ENCODE measurements at regions not wholly inside any gene's neighbourhood (a gene's known extent, or its start where the extent isn't known, plus 50 kb on each side); places are given as distances from the start of the nearest gene placed in this dataset.

GRCh38 chrX:25536307-25536970 is 520.7 kb upstream of the ARX start:
- WGBS: 93% methylated on average over 2 of the region's 2 CpGs
- DNase-seq (ENCODE audit: low read depth in 6 of 9, low spot score in 9 of 9): no peak
- no peaks in the 10 kb centered on the region for H3K4me1 ChIP-seq (ENCODE audit: control insufficient read depth in 2 of 2, insufficient read depth in 2 of 2, low read length in 2 of 2)
- H3K27me3 ChIP-seq (ENCODE audit: control insufficient read depth in 2 of 2, insufficient read depth in 1 of 2, low read length in 1 of 2): no peaks in the 10 kb centered on the region
- no peaks in the 10 kb centered on the region for H3K9me3 ChIP-seq (ENCODE audit: control insufficient read depth in 2 of 2, insufficient read depth in 1 of 2, low read length in 1 of 2)
- H3K4me3 ChIP-seq (ENCODE audit: low read length in 2 of 2): no peak overlapping the region
- no peaks in the 10 kb centered on the region for H3K36me3 ChIP-seq (ENCODE audit: control insufficient read depth in 2 of 2, insufficient read depth in 2 of 2, low read length in 1 of 2)
- no peak overlapping the region for H3K27ac ChIP-seq (ENCODE audit: low read depth in 1 of 2, low read length in 1 of 2)

- H3K27me3 ChIP-seq (ENCODE audit: control insufficient read depth in 2 of 2, insufficient read depth in 1 of 2, low read length in 1 of 2): no peaks in the 10 kb centered on the region
- no peaks in the 10 kb centered on the region for H3K4me1 ChIP-seq (ENCODE audit: control insufficient read depth in 2 of 2, insufficient read depth in 2 of 2, low read length in 2 of 2)
- WGBS: 90% methylated on average over 7 of the region's 7 CpGs
- no peak overlapping the region for H3K27ac ChIP-seq (ENCODE audit: low read depth in 1 of 2, low read length in 1 of 2)
- H3K9me3 ChIP-seq (ENCODE audit: control insufficient read depth in 2 of 2, insufficient read depth in 1 of 2, low read length in 1 of 2): no peaks in the 10 kb centered on the region
- no peak for DNase-seq (ENCODE audit: low read depth in 6 of 9, low spot score in 9 of 9)
- no peak overlapping the region for H3K4me3 ChIP-seq (ENCODE audit: low read length in 2 of 2)
- H3K36me3 ChIP-seq (ENCODE audit: control insufficient read depth in 2 of 2, insufficient read depth in 2 of 2, low read length in 1 of 2): no peaks in the 10 kb centered on the region
Observed at GRCh38 chrX:25537699-25538098, 521.9 kb upstream of the ARX start.

GRCh38 chrX:25544641-25545040 is 528.9 kb upstream of the ARX start:
- no peaks in the 10 kb centered on the region for H3K9me3 ChIP-seq (ENCODE audit: control insufficient read depth in 2 of 2, insufficient read depth in 1 of 2, low read length in 1 of 2)
- H3K36me3 ChIP-seq (ENCODE audit: control insufficient read depth in 2 of 2, insufficient read depth in 2 of 2, low read length in 1 of 2): no peaks in the 10 kb centered on the region
- H3K4me3 ChIP-seq (ENCODE audit: low read length in 2 of 2): no peak overlapping the region
- H3K27ac ChIP-seq (ENCODE audit: low read depth in 1 of 2, low read length in 1 of 2): no peak overlapping the region
- H3K27me3 ChIP-seq (ENCODE audit: control insufficient read depth in 2 of 2, insufficient read depth in 1 of 2, low read length in 1 of 2): no peaks in the 10 kb centered on the region
- 84% methylated on average over 3 of the region's 3 CpGs for WGBS
- no peaks in the 10 kb centered on the region for H3K4me1 ChIP-seq (ENCODE audit: control insufficient read depth in 2 of 2, insufficient read depth in 2 of 2, low read length in 2 of 2)
- no peak for DNase-seq (ENCODE audit: low read depth in 6 of 9, low spot score in 9 of 9)

- H3K27ac ChIP-seq (ENCODE audit: low read depth in 1 of 2, low read length in 1 of 2): no peak overlapping the region
- no peaks in the 10 kb centered on the region for H3K9me3 ChIP-seq (ENCODE audit: control insufficient read depth in 2 of 2, insufficient read depth in 1 of 2, low read length in 1 of 2)
- H3K4me3 ChIP-seq (ENCODE audit: low read length in 2 of 2): no peak overlapping the region
- no peaks in the 10 kb centered on the region for H3K36me3 ChIP-seq (ENCODE audit: control insufficient read depth in 2 of 2, insufficient read depth in 2 of 2, low read length in 1 of 2)
- H3K27me3 ChIP-seq (ENCODE audit: control insufficient read depth in 2 of 2, insufficient read depth in 1 of 2, low read length in 1 of 2): no peaks in the 10 kb centered on the region
- WGBS: 90% methylated on average over 7 of the region's 7 CpGs
- no peaks in the 10 kb centered on the region for H3K4me1 ChIP-seq (ENCODE audit: control insufficient read depth in 2 of 2, insufficient read depth in 2 of 2, low read length in 2 of 2)
- DNase-seq (ENCODE audit: low read depth in 6 of 9, low spot score in 9 of 9): no peak
Observed at GRCh38 chrX:25548811-25549210, 533.0 kb upstream of the ARX start.

- 89% methylated on average over 4 of the region's 4 CpGs for WGBS
- H3K9me3 ChIP-seq (ENCODE audit: control insufficient read depth in 2 of 2, insufficient read depth in 1 of 2, low read length in 1 of 2): no peaks in the 10 kb centered on the region
- no peaks in the 10 kb centered on the region for H3K27me3 ChIP-seq (ENCODE audit: control insufficient read depth in 2 of 2, insufficient read depth in 1 of 2, low read length in 1 of 2)
- no peaks in the 10 kb centered on the region for H3K4me1 ChIP-seq (ENCODE audit: control insufficient read depth in 2 of 2, insufficient read depth in 2 of 2, low read length in 2 of 2)
- H3K4me3 ChIP-seq (ENCODE audit: low read length in 2 of 2): no peak overlapping the region
- no peak for DNase-seq (ENCODE audit: low read depth in 6 of 9, low spot score in 9 of 9)
- no peak overlapping the region for H3K27ac ChIP-seq (ENCODE audit: low read depth in 1 of 2, low read length in 1 of 2)
- H3K36me3 ChIP-seq (ENCODE audit: control insufficient read depth in 2 of 2, insufficient read depth in 2 of 2, low read length in 1 of 2): no peaks in the 10 kb centered on the region
Observed at GRCh38 chrX:25555521-25555920, 539.8 kb upstream of the ARX start.

DNA sequence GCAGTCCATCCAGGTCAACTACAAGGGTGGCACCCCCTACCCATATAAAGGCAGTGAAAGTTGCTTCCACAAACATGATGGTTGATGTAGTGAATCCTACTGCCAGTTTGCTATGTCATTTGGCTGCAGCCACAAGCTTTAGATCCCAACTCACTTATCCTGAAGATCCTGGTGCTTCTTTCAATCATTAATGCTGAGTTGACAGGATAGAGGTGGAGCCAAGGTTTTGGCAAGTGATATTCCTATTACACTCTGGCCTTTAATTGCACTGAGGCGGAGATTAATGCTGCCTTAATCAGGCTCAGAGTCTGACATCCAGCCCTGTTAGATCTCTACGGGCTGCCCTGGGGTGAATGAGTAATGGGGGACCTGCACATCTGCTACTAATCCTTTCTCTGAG is 542.4 kb upstream of the ARX start:
- H3K36me3 ChIP-seq (ENCODE audit: control insufficient read depth in 2 of 2, insufficient read depth in 2 of 2, low read length in 1 of 2): no peaks in the 10 kb centered on the region
- no peaks in the 10 kb centered on the region for H3K27me3 ChIP-seq (ENCODE audit: control insufficient read depth in 2 of 2, insufficient read depth in 1 of 2, low read length in 1 of 2)
- no peaks in the 10 kb centered on the region for H3K9me3 ChIP-seq (ENCODE audit: control insufficient read depth in 2 of 2, insufficient read depth in 1 of 2, low read length in 1 of 2)
- WGBS: 90% methylated on average over 2 of the region's 2 CpGs
- H3K4me3 ChIP-seq (ENCODE audit: low read length in 2 of 2): no peak overlapping the region
- no peak for DNase-seq (ENCODE audit: low read depth in 6 of 9, low spot score in 9 of 9)
- no peaks in the 10 kb centered on the region for H3K4me1 ChIP-seq (ENCODE audit: control insufficient read depth in 2 of 2, insufficient read depth in 2 of 2, low read length in 2 of 2)
- H3K27ac ChIP-seq (ENCODE audit: low read depth in 1 of 2, low read length in 1 of 2): no peak overlapping the region

- H3K9me3 ChIP-seq (ENCODE audit: control insufficient read depth in 2 of 2, insufficient read depth in 1 of 2, low read length in 1 of 2): no peaks in the 10 kb centered on the region
- no peaks in the 10 kb centered on the region for H3K27me3 ChIP-seq (ENCODE audit: control insufficient read depth in 2 of 2, insufficient read depth in 1 of 2, low read length in 1 of 2)
- H3K4me1 ChIP-seq (ENCODE audit: control insufficient read depth in 2 of 2, insufficient read depth in 2 of 2, low read length in 2 of 2): no peaks in the 10 kb centered on the region
- no peak overlapping the region for H3K27ac ChIP-seq (ENCODE audit: low read depth in 1 of 2, low read length in 1 of 2)
- 80% methylated on average over 1 of the region's 1 CpG for WGBS
- no peak for DNase-seq (ENCODE audit: low read depth in 6 of 9, low spot score in 9 of 9)
- H3K36me3 ChIP-seq (ENCODE audit: control insufficient read depth in 2 of 2, insufficient read depth in 2 of 2, low read length in 1 of 2): no peaks in the 10 kb centered on the region
- no peak overlapping the region for H3K4me3 ChIP-seq (ENCODE audit: low read length in 2 of 2)
Observed at GRCh38 chrX:25561190-25561589, 545.4 kb upstream of the ARX start.

DNA sequence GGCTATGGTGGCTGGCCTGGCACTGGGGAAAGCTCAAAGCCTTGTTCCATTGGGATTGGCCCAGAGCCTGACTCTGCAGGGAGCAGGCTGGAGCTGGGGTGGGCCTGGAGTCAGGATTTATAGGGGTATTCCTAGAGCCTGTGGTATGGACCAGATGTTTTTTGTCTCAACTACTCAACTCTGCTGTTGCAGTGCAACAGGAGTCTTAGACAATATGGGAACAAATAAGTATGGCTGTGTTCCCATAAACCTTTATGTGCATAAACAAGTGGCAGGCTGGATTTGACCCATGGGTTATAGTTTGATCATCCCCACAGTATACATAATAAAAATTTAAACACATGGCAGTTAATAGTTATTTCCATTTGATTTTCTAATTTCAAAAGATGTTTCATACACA is 557.9 kb upstream of the ARX start:
- DNase-seq (ENCODE audit: low read depth in 6 of 9, low spot score in 9 of 9): no peak
- no peak overlapping the region for H3K27ac ChIP-seq (ENCODE audit: low read depth in 1 of 2, low read length in 1 of 2)

GRCh38 chrX:25596921-25597320 is 541.2 kb upstream of the MAGEB18 start:
- H3K27me3 ChIP-seq (ENCODE audit: control insufficient read depth in 2 of 2, insufficient read depth in 1 of 2, low read length in 1 of 2): no peaks in the 10 kb centered on the region
- DNase-seq (ENCODE audit: low read depth in 6 of 9, low spot score in 9 of 9): no peak
- no peak overlapping the region for H3K4me3 ChIP-seq (ENCODE audit: low read length in 2 of 2)
- H3K4me1 ChIP-seq (ENCODE audit: control insufficient read depth in 2 of 2, insufficient read depth in 2 of 2, low read length in 2 of 2): no peaks in the 10 kb centered on the region
- WGBS: 63% methylated on average over 2 of the region's 2 CpGs
- H3K9me3 ChIP-seq (ENCODE audit: control insufficient read depth in 2 of 2, insufficient read depth in 1 of 2, low read length in 1 of 2): no peaks in the 10 kb centered on the region
- H3K27ac ChIP-seq (ENCODE audit: low read depth in 1 of 2, low read length in 1 of 2): no peak overlapping the region
- no peaks in the 10 kb centered on the region for H3K36me3 ChIP-seq (ENCODE audit: control insufficient read depth in 2 of 2, insufficient read depth in 2 of 2, low read length in 1 of 2)

More for the DNA sequence above, 557.9 kb upstream of the ARX start:
- H3K27me3 ChIP-seq (ENCODE audit: control insufficient read depth in 2 of 2, insufficient read depth in 1 of 2, low read length in 1 of 2): no peaks in the 10 kb centered on the region
- no peaks in the 10 kb centered on the region for H3K36me3 ChIP-seq (ENCODE audit: control insufficient read depth in 2 of 2, insufficient read depth in 2 of 2, low read length in 1 of 2)
- no peaks in the 10 kb centered on the region for H3K4me1 ChIP-seq (ENCODE audit: control insufficient read depth in 2 of 2, insufficient read depth in 2 of 2, low read length in 2 of 2)
- H3K9me3 ChIP-seq (ENCODE audit: control insufficient read depth in 2 of 2, insufficient read depth in 1 of 2, low read length in 1 of 2): no peaks in the 10 kb centered on the region
- no peak overlapping the region for H3K4me3 ChIP-seq (ENCODE audit: low read length in 2 of 2)

DNA sequence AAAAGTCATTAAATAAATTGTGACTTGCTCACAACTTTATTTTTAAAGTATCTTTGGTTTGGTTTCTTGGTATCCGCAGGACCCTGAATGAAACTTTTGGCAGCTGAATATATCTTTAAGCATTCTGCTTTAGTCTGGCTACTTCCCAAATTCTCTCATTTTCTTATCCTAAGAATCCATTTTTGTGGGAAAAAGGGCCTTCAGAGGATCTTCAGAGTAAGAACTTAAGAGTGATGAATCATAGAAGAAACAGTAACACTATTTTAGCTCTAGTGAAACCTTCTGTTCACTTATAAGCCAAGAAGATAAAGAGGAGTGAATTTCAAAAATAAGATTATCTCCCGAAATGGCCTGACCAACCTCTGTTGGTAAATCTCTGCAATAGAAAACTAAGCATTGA is 540.6 kb upstream of the MAGEB18 start:
- DNase-seq (ENCODE audit: low read depth in 6 of 9, low spot score in 9 of 9): no peak
- WGBS: 96% methylated on average over 2 of the region's 2 CpGs
- H3K4me3 ChIP-seq (ENCODE audit: low read length in 2 of 2): no peak overlapping the region
- no peak overlapping the region for H3K27ac ChIP-seq (ENCODE audit: low read depth in 1 of 2, low read length in 1 of 2)
- no peaks in the 10 kb centered on the region for H3K27me3 ChIP-seq (ENCODE audit: control insufficient read depth in 2 of 2, insufficient read depth in 1 of 2, low read length in 1 of 2)
- H3K36me3 ChIP-seq (ENCODE audit: control insufficient read depth in 2 of 2, insufficient read depth in 2 of 2, low read length in 1 of 2): no peaks in the 10 kb centered on the region
- H3K9me3 ChIP-seq (ENCODE audit: control insufficient read depth in 2 of 2, insufficient read depth in 1 of 2, low read length in 1 of 2): no peaks in the 10 kb centered on the region
- no peaks in the 10 kb centered on the region for H3K4me1 ChIP-seq (ENCODE audit: control insufficient read depth in 2 of 2, insufficient read depth in 2 of 2, low read length in 2 of 2)
